Calu3 (cell line): ENCODE measurements at regions not wholly inside any gene's neighbourhood (a gene's known extent, or its start where the extent isn't known, plus 50 kb on each side); places are given as distances from the start of the nearest gene placed in this dataset.

Experiments
- BruUV-seq: library from RNA; stranded (reverse); fragments of 400-500 nt; replicated peaks from 2 replicates; lab custom pipeline; 2021; lab: Mats Ljungman, UMichigan
- CTCF ChIA-PET: fragments of 300-600 bp; sonication (Branson Sonifier 250); formaldehyde crosslinking; loops from one replicate; lab custom pipeline; 2022; ENCODE audit warnings: antibody characterized with exemption; lab: Charles Lee
- DNase-seq: peaks from one replicate; pipeline ENCODE4 v3.0.0; 2022
- H3K27ac Mint-ChIP-seq: one replicate; pipeline ENCODE4 v1.8.0; 2022; ENCODE audit warnings: mixed read lengths; ENCODE audit not compliant: unreplicated experiment
- H3K27me3 Mint-ChIP-seq: one replicate; pipeline ENCODE4 v1.8.0; 2022; ENCODE audit warnings: mixed read lengths; ENCODE audit not compliant: unreplicated experiment
- H3K36me3 Mint-ChIP-seq: one replicate; pipeline ENCODE4 v1.8.0; 2022; ENCODE audit warnings: mild to moderate bottlenecking, moderate library complexity, mixed read lengths; ENCODE audit not compliant: insufficient read depth, unreplicated experiment
- H3K4me1 Mint-ChIP-seq: one replicate; pipeline ENCODE4 v1.8.0; 2022; ENCODE audit warnings: mild to moderate bottlenecking, low read depth, mixed read lengths; ENCODE audit not compliant: unreplicated experiment
- H3K4me3 Mint-ChIP-seq: one replicate; pipeline ENCODE4 v1.8.0; 2022; ENCODE audit warnings: mild to moderate bottlenecking, low read depth, moderate library complexity, mixed read lengths; ENCODE audit not compliant: unreplicated experiment
- H3K9me3 Mint-ChIP-seq: one replicate; pipeline ENCODE4 v1.8.0; 2022; ENCODE audit warnings: low read depth, mixed read lengths; ENCODE audit not compliant: unreplicated experiment
- intact Hi-C: fragments of 100-400 bp; cut with micrococcal nuclease; formaldehyde crosslinking; loops from one replicate; pipeline ENCODE4 v1.10.0; 2022; ENCODE audit not compliant: unreplicated experiment
- TF ChIP-seq, protein P1 (sequence below): fragments of 200-600 bp; IDR thresholded peaks from one replicate; pipeline ENCODE4 v1.8.0; 2022; ENCODE audit warnings: antibody characterized with exemption; ENCODE audit not compliant: unreplicated experiment

DNA sequence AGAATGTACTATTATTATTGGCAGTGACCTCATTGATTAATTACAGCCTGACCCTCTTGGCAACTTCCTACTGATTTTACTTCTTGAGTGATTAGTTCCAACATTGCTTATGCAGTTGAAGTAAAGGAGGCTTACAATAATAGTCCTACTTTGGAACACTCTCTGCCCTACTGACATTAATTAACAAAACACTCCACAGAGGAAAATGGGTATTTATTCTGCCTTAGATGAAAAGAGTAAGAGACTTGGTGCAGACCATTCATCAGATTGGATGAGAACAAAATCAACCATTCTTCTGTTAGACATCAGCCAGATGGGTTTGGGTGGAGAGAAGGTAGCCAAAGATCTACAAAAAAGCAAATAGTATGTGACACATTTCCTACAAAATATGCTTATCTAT, 363.8 kb downstream of the FAT3 start:
- no TSS peak for BruUV-seq
- H3K9me3 Mint-ChIP-seq: no peaks in the 10 kb centered on the region
- H3K27me3 Mint-ChIP-seq: no peaks in the 10 kb centered on the region
- no peak for DNase-seq
- no peak overlapping the region for H3K4me3 Mint-ChIP-seq
- intact Hi-C loops: no loop called here
- H3K27ac Mint-ChIP-seq: no peak overlapping the region
- CTCF ChIA-PET: no interaction called here
- no peaks in the 10 kb centered on the region for H3K4me1 Mint-ChIP-seq
- no peaks in the 10 kb centered on the region for H3K36me3 Mint-ChIP-seq
- TF ChIP-seq, protein P1, sequence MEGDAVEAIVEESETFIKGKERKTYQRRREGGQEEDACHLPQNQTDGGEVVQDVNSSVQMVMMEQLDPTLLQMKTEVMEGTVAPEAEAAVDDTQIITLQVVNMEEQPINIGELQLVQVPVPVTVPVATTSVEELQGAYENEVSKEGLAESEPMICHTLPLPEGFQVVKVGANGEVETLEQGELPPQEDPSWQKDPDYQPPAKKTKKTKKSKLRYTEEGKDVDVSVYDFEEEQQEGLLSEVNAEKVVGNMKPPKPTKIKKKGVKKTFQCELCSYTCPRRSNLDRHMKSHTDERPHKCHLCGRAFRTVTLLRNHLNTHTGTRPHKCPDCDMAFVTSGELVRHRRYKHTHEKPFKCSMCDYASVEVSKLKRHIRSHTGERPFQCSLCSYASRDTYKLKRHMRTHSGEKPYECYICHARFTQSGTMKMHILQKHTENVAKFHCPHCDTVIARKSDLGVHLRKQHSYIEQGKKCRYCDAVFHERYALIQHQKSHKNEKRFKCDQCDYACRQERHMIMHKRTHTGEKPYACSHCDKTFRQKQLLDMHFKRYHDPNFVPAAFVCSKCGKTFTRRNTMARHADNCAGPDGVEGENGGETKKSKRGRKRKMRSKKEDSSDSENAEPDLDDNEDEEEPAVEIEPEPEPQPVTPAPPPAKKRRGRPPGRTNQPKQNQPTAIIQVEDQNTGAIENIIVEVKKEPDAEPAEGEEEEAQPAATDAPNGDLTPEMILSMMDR: no peak

- Mint-ChIP-seq H3K27ac (no peak overlapping the region), H3K27me3 (no peaks in the 10 kb centered on the region), H3K4me1 (no peaks in the 10 kb centered on the region), H3K9me3 (no peaks in the 10 kb centered on the region), H3K36me3 (no peaks in the 10 kb centered on the region), H3K4me3 (no peak overlapping the region)
- intact Hi-C loops: no loop called here
- BruUV-seq: no TSS peak
- no peak for DNase-seq
- TF ChIP-seq, protein P1: no peak
- CTCF ChIA-PET: no interaction called here
These were observed 364.9 kb downstream of the FAT3 start for GRCh38 chr11:92589512-92589911.

DNA sequence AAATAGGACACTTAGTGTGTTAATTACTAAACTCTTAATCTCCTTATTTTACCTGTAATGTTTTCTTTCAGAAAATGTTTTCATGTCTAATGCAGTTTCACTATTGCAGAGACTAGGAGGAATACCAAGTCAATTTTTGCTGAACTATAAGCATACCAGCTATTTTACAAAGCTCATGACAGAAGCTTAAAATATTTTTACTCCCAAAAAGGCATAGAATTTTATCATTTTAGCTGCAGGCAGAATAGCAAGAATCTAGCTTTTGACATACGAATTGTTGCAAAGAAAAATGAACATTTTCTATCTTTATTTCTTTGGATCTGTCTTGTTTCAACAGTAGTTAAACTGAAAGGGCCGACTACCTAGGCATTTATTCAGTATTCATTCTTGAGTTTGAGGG, 366.9 kb downstream of the FAT3 start:
- CTCF ChIA-PET: no interaction called here
- BruUV-seq: no TSS peak
- Mint-ChIP-seq H3K4me1 (no peaks in the 10 kb centered on the region), H3K27ac (no peak overlapping the region), H3K27me3 (no peaks in the 10 kb centered on the region), H3K9me3 (no peaks in the 10 kb centered on the region), H3K4me3 (no peak overlapping the region), H3K36me3 (no peaks in the 10 kb centered on the region)
- TF ChIP-seq, protein P1: no peak
- DNase-seq: no peak
- intact Hi-C loops: no loop called here

DNA sequence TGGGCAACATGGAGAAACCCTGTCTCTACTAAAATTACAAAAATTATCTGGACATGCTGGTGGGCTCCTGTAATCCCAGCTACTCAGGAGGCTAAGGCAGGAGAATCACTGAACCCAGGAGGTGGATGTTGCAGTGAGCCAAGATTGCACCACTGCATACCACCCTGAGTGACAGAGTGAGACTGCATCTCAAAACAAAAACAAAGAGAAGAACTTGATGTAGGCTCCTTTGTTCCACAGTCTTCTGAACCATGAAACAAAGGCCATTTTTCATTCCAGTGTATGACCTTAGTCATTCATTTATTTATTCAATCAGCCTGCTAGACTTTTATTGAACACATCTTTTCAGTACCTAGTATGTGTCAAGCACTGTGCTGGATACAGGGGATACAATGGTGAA, 369.6 kb downstream of the FAT3 start:
- no peaks in the 10 kb centered on the region for H3K9me3 Mint-ChIP-seq
- no peaks in the 10 kb centered on the region for H3K4me1 Mint-ChIP-seq
- no peaks in the 10 kb centered on the region for H3K27me3 Mint-ChIP-seq
- BruUV-seq: no TSS peak
- intact Hi-C loops: no loop called here
- no peaks in the 10 kb centered on the region for H3K36me3 Mint-ChIP-seq
- no peak overlapping the region for H3K4me3 Mint-ChIP-seq
- TF ChIP-seq, protein P1: no peak
- DNase-seq: no peak
- no peak overlapping the region for H3K27ac Mint-ChIP-seq
- CTCF ChIA-PET: no interaction called here
